ENCODE measurements at regions not wholly inside any gene's neighbourhood (a gene's known extent, or its start where the extent isn't known, plus 50 kb on each side); places are given as distances from the start of the nearest gene placed in this dataset.

GRCh38 chr5:179497636-179498340 lies 52.6 kb upstream of the RUFY1 start:
- TF ChIP-seq GATA2 (IDR thresholded peaks at IDR 0.05; ENCODE audit: low read depth, low read length) (no peak), GATA3 (IDR thresholded peaks at IDR 0.05; ENCODE audit: low read depth, low read length) (no peak)
